ENCODE measurements at regions not wholly inside any gene's neighbourhood (a gene's known extent, or its start where the extent isn't known, plus 50 kb on each side); places are given as distances from the start of the nearest gene placed in this dataset.

DNA sequence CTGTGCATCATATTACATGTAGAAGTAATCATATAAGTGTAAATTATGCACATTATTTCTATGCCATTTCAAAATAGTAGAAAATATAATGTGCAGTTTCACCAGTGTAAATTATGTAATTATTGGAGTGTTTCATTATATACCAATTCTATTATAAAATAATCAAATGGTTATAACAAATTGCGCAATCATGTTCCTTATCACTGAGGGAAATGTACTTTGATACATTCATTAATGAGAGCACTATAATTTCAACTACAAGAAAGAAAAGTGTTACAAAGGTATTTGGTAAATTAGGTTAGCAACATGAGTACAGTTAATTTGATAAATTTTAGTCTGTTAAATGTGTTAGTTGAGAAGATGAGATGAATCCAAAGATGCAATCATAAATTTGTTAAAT, 421.5 kb upstream of the CDH10 start:
- TF ChIP-seq, protein P1, sequence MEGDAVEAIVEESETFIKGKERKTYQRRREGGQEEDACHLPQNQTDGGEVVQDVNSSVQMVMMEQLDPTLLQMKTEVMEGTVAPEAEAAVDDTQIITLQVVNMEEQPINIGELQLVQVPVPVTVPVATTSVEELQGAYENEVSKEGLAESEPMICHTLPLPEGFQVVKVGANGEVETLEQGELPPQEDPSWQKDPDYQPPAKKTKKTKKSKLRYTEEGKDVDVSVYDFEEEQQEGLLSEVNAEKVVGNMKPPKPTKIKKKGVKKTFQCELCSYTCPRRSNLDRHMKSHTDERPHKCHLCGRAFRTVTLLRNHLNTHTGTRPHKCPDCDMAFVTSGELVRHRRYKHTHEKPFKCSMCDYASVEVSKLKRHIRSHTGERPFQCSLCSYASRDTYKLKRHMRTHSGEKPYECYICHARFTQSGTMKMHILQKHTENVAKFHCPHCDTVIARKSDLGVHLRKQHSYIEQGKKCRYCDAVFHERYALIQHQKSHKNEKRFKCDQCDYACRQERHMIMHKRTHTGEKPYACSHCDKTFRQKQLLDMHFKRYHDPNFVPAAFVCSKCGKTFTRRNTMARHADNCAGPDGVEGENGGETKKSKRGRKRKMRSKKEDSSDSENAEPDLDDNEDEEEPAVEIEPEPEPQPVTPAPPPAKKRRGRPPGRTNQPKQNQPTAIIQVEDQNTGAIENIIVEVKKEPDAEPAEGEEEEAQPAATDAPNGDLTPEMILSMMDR (IDR thresholded peaks at IDR 0.05; ENCODE audit: low read depth, low read length, missing control alignments) = no peak

DNA sequence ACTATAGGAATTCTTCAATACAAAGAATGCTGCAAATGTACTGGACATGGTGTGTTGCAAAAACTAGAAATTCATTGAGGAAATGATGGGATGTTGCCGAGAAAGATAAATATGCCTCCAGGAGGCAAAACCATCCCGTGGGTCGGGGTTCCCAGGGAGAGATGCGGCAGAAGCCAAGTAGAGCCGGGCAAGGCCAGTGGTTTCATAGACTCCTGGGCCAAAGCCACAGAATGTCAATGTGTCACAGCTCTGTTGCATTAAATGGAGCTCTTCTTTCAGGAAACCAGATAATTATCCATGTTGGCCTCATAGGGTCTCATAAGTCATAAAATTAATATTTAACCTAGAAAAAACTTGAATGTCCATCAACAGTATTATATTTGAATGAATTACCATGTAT, 419.5 kb upstream of the CDH10 start:
- TF ChIP-seq, protein P1 (IDR thresholded peaks at IDR 0.05; ENCODE audit: low read depth, low read length, missing control alignments) = no peak
- H3K4me3 ChIP-seq (replicated peaks; ENCODE audit: low read depth, low read length) = no peak overlapping the region
- no peak for DNase-seq (ENCODE audit: extremely low read depth, low read depth)

More for the DNA sequence above, 421.5 kb upstream of the CDH10 start:
- H3K4me3 ChIP-seq (replicated peaks; ENCODE audit: low read depth, low read length) = no peak overlapping the region
- no peak for DNase-seq (ENCODE audit: extremely low read depth, low read depth)

DNA sequence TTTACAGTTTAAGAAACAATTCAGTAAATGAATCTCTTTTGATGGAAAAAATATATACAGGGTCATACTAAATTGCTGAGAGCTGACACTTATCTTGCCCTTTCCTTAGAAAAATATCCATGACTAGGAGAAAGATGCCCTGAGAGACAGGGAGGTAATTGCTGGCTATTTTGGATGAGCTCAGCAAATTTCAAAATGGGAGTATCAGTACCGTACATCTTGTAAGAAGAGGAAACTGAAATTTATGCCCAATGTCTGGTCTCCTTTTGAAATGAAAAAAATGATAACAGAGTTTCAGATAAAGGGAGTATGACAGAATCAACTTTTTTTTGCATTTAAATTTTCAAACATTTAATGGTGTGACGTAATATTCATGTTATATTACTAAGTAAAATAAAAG, 415.8 kb upstream of the CDH10 start:
- no peak for DNase-seq (ENCODE audit: extremely low read depth, low read depth)
- H3K4me3 ChIP-seq (replicated peaks; ENCODE audit: low read depth, low read length) = no peak overlapping the region
- TF ChIP-seq, protein P1 (IDR thresholded peaks at IDR 0.05; ENCODE audit: low read depth, low read length, missing control alignments) = no peak

- TF ChIP-seq, protein P1 (IDR thresholded peaks at IDR 0.05; ENCODE audit: low read depth, low read length, missing control alignments) = no peak
- DNase-seq (ENCODE audit: extremely low read depth, low read depth) = no peak
- no peak overlapping the region for H3K4me3 ChIP-seq (replicated peaks; ENCODE audit: low read depth, low read length)
These were observed 412.1 kb upstream of the CDH10 start for GRCh38 chr5:25056836-25057235.

DNA sequence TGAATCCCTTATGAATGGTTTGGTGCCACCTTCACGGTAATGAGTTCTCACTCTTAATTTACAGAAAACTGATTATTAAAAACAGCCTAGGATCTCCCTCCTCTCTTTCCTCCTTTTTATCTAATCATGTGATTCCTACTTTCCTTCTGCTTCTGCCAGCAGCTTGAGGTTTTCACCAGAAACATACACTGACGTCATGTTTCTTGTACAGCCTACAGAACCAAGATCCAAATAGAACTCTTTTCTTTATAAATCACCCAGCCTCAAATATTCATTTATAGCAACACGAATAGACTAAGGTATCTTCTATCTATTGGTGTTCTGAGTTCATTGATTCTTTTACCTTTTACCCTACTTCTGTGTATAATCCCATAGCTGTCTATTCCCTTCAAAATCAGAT, 388.9 kb upstream of the CDH10 start:
- H3K4me3 ChIP-seq (replicated peaks; ENCODE audit: low read depth, low read length) = no peak overlapping the region
- TF ChIP-seq, protein P1 (IDR thresholded peaks at IDR 0.05; ENCODE audit: low read depth, low read length, missing control alignments) = no peak
- DNase-seq (ENCODE audit: extremely low read depth, low read depth) = no peak

DNA sequence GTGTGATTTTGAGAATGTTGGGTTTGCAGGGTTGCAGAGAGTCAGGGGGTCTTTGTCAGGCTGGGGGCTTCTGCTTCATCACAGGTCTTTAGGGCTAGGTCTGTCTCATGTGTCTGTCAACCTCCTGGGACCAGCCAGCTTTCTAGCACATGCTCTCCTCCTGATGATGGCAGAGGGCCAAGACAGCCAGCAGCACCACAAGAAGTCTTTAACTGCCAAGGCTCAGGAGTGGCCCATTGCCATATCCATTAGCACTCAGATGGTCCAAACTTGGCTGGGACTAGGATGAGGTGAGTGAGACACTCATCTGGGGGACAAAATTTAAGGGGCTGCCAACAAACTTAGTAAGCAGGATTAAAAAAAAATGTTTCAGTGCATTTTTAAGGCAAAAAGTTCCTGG, 384.2 kb upstream of the CDH10 start:
- TF ChIP-seq, protein P1 (IDR thresholded peaks at IDR 0.05; ENCODE audit: low read depth, low read length, missing control alignments) = no peak
- DNase-seq (ENCODE audit: extremely low read depth, low read depth) = no peak
- no peak overlapping the region for H3K4me3 ChIP-seq (replicated peaks; ENCODE audit: low read depth, low read length)

GRCh38 chr5:25027526-25027925, 382.7 kb upstream of the CDH10 start:
- no peak overlapping the region for H3K4me3 ChIP-seq (replicated peaks; ENCODE audit: low read depth, low read length)
- no peak for DNase-seq (ENCODE audit: extremely low read depth, low read depth)
- TF ChIP-seq, protein P1 (IDR thresholded peaks at IDR 0.05; ENCODE audit: low read depth, low read length, missing control alignments) = no peak

Measured in HFF-Myc (cell line).